ENCODE measurements at regions not wholly inside any gene's neighbourhood (a gene's known extent, or its start where the extent isn't known, plus 50 kb on each side); places are given as distances from the start of the nearest gene placed in this dataset.

GRCh38 chr12:107267604-107268003 is 174.3 kb upstream of the CRY1 start (continued):
- no peak for TF ChIP-seq REST (IDR thresholded peaks at IDR 0.05; ENCODE audit: unreplicated experiment)
- TF ChIP-seq POLR2AphosphoS5 (IDR thresholded peaks at IDR 0.05; ENCODE audit: low read depth) = no peak
- TF ChIP-seq JUNB (IDR thresholded peaks at IDR 0.05; ENCODE audit: unreplicated experiment) = no peak
- TF ChIP-seq ZNF331 (CRISPR knock-in tag; IDR thresholded peaks at IDR 0.05; ENCODE audit: low read depth) = no peak
- TF ChIP-seq ETS1 (IDR thresholded peaks at IDR 0.05) = no peak

- no peaks in the 10 kb centered on the region for H3K9me2 ChIP-seq (ENCODE audit: insufficient read depth)
- Mint-ChIP-seq H3K27me3 (ENCODE audit: insufficient read depth, low read depth, poor library complexity) (no peaks in the 10 kb centered on the region), H3K27ac (no peak overlapping the region), H3K36me3 (ENCODE audit: low read depth) (no peaks in the 10 kb centered on the region), H3K9me3 (no peaks in the 10 kb centered on the region), H3K4me1 (no peaks in the 10 kb centered on the region), H3K4me3 (no peak overlapping the region)
- no peak overlapping the region for H3K4me2 ChIP-seq
- no peaks in the 10 kb centered on the region for H3K79me2 ChIP-seq (replicated peaks; ENCODE audit: insufficient read depth)
- no peak for DNase-seq (ENCODE audit: low spot score)
- no peaks in the 10 kb centered on the region for H3K36me3 ChIP-seq (ENCODE audit: insufficient read depth)
- H4K20me1 ChIP-seq (replicated peaks; ENCODE audit: insufficient read depth) = no peaks in the 10 kb centered on the region
- H3K4me1 ChIP-seq (ENCODE audit: insufficient read depth) = no peaks in the 10 kb centered on the region
- H3K27ac ChIP-seq (ENCODE audit: low read depth) = no peak overlapping the region
- no peaks in the 10 kb centered on the region for H3F3A ChIP-seq (replicated peaks; ENCODE audit: low read depth)
- H3K27me3 ChIP-seq (ENCODE audit: insufficient read depth) = no peaks in the 10 kb centered on the region
- ATAC-seq = no peak
- no peak overlapping the region for H2AFZ ChIP-seq
- no peak overlapping the region for H3K4me3 ChIP-seq
- TF ChIP-seq REST (IDR thresholded peaks at IDR 0.05; ENCODE audit: unreplicated experiment) = no peak
- no peak for TF ChIP-seq ZNF114 (CRISPR knock-in tag; IDR thresholded peaks at IDR 0.05)
- TF ChIP-seq NANOG (IDR thresholded peaks at IDR 0.05; ENCODE audit: borderline replicate concordance) = no peak
- TF ChIP-seq STAT1 (IDR thresholded peaks at IDR 0.05; ENCODE audit: unreplicated experiment) = no peak
- no peak for TF ChIP-seq CREB1 (CRISPR knock-in tag; IDR thresholded peaks at IDR 0.05; ENCODE audit: low read depth)
- TF ChIP-seq POLR2AphosphoS5 (IDR thresholded peaks at IDR 0.05; ENCODE audit: low read depth) = no peak
- no peak for TF ChIP-seq ZNF331 (CRISPR knock-in tag; IDR thresholded peaks at IDR 0.05; ENCODE audit: low read depth)
- no peak for TF ChIP-seq CTCF (conservative IDR thresholded peaks at IDR 0.05; ENCODE audit: low read depth in 2 of 2)
- TF ChIP-seq ETS1 (IDR thresholded peaks at IDR 0.05) = no peak
- no peak for TF ChIP-seq EZH2 (IDR thresholded peaks at IDR 0.05; ENCODE audit: low read depth, unreplicated experiment)
- no peak for TF ChIP-seq EZH2phosphoT487 (IDR thresholded peaks at IDR 0.05; ENCODE audit: unreplicated experiment)
Measured at GRCh38 chr12:107271523-107271922, 178.2 kb upstream of the CRY1 start.

Data from GM23338 (cell line).